NCI-H2196 (cell line): ENCODE measurements at regions not wholly inside any gene's neighbourhood (a gene's known extent, or its start where the extent isn't known, plus 50 kb on each side); places are given as distances from the start of the nearest gene placed in this dataset.

Experiments used
- DNase-seq: peaks from one replicate; lab custom pipeline; 2025; ENCODE audit not compliant: unreplicated experiment; lab: John Stamatoyannopoulos, UW

DNA sequence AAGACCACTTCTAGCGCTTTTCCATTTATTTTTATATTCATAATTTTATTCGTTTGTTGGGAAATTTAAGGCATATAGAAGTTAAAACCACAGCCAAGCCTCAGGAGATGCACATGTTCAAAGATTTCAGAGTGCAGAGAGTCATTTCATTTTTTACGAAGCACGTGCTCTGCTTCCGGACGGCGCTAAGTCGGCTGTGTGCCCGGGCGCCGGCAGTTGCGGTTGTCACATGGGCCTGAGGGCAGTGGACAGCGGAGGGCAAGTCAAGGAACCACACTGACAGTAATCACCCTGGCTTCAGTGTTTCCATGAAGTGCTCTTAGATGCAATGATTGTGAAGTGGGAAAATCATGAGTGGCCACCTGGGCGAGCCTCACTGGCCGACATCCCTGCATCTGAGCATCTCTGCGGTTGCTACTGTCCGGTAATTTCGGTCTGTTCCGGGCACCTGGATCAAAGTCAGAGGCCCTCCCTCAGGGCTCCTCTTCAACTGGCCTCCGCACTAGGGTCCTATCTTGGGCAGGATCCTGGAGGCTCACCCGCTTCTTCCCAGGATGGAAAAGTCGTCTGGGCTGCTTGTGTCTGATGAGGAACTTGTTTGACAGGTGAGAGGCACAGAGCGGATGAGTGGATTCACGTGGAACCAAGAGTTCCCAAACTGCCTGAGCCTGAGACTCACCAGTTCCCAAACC is 90.8 kb downstream of the DACT2 start:
- no peak for DNase-seq

DNA sequence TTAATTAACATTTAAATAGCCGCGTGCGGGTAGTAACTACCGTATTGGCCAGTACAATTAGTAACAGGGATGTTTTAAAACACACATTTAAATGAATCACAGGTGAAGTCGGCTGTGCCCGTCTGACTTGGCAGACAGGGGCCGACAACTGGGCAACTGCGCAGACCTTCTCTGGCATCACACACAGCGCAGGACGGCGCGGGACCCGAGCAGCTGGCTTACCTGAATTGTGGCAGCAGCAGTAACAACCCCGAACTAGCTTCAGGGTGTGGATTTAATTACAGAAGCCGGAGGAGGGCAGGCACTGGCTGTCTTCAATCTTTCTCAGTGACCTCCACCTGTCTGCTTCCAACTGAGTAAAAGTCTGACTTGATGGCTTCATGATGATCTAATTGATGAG is 91.7 kb downstream of the DACT2 start:
- DNase-seq: no peak

DNA sequence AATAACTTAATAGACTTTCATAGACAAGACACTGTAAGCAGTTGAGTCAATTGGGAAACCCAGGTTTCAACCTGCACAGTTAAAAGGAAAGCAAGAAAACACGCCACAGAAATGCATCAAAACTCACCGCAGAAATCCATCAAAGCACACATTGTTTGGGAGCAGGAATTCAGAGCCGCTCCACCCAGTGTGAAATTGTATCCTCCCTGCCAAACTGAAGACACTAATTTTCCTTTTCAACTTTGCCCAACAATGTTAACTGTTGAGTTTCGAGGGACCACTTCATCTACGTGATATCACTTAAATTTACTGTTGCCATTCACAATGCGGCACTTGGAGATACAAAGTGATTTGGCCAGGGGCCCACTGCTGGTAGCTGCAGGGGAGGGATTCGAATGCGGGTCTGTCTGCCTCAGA is 92.7 kb downstream of the DACT2 start:
- DNase-seq: no peak

DNA sequence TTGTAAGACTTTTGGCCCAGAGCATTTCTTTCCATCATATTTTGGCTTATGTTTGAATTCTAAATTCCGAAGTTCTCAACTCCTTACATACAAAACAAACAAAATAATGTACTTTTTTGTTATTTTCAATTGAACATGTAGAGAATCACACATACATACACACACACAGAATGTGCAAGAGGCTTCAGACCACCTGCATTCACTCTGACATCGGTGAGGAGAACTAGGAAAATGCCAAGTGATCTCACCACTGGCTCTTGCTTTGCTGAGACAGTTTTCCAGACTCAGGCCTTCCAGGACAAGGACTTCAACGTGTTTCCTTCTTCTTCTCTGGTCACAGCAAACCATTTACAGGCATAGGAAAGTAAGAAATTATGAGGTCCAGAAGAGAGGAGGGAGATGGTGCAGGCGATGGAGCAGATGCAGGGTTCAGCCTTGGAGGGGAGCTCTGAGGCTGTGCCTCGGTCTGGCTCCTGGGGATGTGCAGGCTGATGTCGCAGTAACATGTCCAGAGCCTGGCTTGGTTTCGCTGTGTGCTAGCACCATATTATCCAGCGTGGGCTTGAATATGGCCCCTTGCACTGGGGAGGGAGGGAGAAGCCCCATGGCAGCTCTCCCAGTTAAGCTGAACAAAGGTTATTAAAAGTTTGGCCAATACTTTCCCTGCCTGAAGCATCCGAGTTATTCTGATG is 93.4 kb downstream of the DACT2 start:
- DNase-seq: no peak

DNA sequence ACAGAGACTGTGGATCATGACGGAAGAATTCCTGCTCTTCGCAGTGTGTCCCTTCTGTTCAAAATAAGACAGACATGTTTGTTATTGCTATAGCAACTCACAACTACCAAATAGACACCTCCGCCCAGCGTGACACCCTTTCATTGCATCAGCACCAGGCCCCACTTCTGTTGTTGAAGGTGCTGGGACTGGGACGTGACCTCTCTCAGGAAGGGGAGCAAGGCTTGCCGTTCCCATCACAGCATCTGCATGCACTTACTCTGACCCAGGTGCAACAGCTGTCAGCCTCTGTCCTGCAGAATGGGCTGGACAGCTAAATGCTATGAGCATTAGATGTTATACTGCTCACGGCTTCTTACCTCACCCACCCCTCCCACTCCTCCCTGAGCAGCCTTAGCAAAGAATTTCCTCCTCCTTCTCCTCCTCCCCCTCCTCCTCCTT is 94.1 kb downstream of the DACT2 start:
- DNase-seq: no peak

DNA sequence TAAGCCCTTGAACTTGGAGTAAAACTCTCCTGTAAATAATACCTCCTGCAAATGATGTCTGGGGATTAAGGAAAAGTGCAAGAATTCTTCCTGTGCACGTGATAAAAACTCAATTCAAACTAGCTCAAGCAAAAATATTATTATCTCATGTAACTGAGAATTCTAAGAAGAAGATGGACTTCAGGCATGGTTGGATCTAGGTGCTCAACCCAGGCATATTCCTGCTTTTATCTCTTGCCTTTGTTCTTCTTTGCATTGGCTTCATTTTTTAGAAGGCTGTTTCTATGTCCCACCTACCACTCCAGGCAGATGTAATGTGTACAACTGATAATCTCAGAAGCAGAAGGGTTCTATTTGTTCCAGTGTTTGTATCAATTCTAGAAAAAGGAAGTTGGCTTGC is 95.8 kb downstream of the DACT2 start:
- DNase-seq: no peak

DNA sequence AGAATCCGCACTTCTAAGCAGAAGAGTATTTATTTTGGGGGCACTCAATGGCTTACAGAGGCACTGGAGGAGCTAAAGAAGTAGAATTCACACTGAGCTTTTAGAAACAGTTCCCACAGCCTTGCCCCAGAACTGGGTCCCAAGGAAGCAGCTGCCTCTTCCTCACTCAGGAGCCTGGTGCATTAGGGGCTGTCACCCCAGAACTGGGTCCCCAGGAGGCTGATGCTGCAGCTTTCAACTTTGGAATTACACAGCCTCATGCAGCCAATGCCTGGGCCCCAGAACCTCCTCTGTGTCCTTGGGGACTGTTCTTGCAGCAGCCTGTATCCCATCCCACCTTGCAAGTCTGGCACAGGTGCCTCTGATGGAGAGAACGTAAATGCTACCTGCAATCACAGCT is 96.4 kb downstream of the DACT2 start:
- no peak for DNase-seq

DNA sequence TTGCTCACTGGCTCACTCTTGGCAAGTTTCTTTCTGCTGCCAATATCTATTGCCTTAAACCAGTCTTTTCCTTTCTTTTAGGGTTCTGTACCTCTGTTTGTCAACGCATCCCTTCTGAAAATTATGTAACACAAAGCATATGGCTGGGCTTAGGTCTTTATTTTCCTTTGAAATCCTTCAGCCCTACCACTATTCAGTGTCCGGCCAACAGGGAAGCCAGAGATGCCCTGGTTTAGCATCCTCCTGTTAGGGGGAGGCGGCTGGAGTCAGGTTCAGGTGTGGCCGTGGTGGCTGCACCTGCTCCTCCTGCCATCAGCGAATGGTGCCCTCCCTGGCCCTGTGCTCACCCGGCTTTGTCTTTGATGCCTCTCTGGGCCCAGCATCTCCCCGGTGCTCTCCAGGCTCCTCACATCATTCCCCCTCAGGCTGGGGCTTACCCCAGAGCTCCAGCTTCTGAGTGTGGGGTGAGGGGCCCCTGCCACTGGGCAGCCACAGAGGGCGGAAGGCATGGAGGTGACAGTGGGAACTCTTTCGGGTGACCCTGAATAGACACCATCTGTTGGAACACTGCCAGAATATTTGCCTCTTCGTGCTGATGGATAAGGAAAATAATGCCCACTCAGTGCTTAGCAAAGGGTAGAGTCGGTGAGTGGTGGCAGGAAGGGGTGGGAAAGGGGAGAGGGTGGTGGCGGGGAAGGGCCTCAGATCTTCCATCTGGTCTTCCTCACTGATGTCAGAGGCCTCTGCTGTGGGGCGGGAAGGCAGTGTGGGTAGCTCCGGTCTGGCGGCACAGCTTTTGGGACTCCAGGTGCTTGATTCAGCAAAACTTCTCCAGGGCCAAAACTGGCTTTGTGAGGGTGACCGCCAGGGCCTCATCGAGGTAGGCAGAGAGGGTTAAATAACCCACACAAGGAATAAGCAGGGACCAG is 97.2 kb downstream of the DACT2 start:
- DNase-seq: no peak

DNA sequence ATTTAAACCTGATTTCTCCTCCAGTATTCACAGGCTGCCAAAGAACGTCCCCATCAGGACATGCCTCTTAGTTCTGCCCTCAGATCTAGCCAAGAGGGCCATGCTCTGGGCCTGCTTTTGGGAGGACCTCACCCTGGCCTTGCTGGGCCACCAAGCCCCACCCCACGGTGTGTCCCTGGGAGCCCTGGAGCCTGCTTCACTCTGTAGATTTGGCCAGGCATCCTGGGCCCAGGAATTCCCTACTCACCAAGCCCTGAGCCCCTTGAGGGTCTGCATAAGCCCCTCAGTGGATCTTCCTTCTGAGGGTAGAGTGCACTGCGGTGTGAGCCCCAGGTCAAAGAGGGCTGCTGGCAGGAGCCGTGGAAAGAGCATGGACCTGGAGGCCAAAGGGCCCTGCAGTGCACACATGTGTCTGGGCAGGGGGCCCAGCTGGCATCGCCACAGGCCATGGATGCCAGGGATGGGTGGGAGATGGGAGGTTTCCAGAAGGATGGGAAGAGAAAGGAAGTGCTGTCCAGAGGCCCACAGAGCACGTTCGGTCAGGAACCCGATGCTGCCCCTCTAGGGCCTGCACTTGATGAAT is 98.0 kb downstream of the DACT2 start:
- DNase-seq: no peak

DNA sequence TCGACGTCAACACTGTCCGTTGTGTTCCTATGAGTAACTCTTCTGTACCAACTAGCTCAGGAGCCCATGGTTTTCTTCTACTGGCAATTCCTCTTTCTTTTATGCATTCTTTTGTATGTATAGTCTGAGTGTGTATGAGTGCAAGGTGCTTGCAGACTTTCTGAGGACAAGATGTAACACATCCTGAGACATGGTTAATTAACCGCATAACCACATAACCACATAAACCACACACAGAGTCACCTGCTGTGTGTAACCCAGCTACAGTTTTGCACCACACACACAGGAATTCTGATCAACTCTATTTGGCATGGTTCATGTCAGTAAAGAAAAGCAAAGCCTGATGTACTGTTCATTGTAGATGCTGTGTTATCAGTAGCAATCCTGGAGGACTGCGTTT is 98.6 kb downstream of the DACT2 start:
- DNase-seq: no peak

DNA sequence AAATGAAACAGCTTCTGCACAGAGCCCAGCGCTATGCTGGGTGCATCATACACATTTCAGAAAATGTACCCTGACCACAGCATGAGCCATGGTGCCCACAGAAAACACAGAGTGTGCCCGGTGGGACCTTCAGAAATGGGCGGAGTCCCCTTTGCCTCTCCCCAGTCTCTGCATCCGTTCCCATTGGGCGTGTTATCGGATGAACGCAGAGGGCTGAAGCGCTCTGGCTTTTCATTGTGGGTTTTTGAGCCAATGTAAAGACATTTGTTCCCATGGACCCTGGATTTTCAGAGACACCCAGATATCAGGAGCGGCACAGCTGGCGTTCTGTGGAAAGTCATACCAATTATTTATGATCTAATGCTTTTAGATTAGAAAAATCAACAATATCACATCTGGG is 99.8 kb downstream of the DACT2 start:
- DNase-seq: no peak

DNA sequence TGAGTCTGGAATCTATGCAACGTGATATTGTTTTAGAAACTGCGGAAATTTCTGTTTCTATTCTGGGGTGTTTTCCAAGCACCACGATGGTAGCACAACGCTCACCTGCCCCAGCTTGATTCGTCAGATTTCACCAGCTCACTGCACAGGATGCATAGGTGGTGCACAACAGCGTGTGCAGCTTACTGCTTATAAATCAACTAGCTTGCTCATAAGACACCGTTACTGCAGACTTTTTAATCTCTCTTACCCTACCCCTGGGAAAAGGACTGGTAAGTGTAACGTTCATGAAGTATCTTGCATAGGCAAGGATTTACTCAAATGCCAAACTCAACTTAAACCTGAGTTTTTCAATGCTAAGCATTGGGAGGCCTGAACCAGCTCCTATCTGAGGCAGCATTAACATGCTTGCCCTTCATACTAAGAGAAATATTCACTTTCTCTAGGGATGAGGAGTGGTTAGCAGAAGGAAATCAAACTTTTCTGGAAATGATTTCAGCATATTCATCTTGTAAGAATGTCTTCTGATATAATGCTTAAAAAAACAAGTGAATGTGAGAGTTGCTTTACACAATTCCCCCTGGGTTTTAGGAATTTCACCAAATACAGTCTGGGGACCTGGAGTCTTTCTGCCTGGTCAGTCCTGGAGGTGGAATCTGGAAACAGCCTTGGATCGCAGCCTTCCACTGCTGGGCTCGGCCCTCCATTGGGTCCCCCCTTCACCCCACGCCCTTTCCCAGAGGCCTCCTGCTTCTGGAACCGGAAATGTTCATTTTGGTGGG is 100.6 kb downstream of the DACT2 start:
- DNase-seq: no peak

DNA sequence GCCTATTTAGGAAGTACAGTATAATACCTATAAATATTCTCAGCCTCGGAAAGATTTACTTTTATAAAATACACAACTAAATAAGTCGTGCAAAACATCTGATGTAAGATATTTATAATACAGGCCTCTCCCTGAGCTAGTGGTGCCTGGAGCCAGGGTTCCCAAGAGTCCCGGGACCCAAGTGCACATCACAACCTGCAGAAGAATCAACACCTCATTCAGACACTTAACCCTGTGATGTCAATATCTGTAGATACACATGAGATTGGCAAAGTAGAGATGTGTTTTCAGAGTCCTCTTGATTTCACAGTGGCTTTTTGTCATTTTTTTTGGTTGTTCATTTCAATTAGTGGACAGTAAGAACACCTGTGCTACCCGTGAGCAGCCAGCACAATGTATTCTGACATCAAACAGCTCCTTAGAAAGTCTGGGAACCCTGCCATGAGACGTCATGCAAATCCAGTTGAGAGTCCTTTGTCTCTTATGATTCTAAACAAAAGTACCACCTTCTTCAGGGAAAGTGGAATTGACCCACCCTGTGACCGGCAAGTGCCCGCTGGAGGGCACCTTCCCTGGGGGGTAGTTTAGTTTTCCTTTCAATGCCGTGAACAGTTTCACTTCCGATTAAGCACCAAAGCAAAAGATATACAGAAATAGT is 101.6 kb downstream of the DACT2 start:
- DNase-seq: peak; percentile 41

DNA sequence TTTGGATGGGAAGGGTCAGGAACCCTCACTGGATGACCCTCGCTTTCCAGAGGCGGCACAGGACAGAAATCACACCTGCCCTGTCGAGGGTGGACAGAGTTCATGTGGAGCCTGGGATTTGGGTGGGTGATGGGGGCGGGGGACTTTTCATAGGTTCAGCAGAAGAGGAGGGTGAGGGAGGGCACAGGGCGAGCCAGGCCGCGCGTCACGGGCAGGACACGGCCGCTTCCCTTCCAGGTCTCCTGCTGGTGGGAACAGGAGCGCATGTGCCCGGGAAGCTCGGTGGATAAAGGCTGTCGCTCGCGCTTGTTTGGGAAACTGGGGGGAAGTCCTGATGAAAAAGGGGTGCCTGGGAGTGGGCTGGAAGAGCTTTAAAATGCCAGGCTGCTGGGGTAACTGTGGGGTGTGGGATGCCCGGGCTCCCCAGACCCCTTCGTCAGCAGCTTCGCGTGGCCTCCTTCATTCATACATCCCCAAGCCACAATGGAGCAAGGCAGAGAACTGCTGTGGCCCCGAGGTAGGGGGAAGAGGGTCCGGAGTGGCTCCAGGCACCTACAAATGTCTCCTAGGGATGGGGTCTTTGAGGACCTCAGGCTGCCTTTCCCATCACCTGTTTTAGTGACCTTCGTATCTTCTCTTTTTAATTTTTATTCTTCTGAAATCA is 102.2 kb downstream of the DACT2 start:
- DNase-seq: no peak

DNA sequence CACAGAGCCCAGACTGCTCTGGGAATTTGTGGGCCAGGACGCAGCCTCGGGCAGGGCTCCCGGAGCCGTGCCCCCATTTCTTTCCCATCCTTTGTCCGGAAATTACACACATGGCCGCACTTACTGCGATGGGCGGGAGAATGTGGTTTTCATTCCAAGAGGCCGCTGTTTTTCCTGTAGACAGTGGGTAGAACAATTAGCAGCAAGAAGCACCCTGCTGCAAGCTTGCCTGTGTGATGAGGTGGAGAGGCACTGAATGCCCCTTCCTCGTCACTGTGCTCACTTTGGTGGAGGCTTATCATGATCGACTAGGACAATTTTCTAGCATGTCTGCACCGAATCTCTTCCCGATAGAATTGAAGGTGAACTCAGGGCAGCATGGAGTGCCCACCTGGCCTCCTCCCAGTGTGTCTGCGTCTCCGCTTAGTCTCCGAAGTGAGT is 102.8 kb downstream of the DACT2 start:
- DNase-seq: no peak

DNA sequence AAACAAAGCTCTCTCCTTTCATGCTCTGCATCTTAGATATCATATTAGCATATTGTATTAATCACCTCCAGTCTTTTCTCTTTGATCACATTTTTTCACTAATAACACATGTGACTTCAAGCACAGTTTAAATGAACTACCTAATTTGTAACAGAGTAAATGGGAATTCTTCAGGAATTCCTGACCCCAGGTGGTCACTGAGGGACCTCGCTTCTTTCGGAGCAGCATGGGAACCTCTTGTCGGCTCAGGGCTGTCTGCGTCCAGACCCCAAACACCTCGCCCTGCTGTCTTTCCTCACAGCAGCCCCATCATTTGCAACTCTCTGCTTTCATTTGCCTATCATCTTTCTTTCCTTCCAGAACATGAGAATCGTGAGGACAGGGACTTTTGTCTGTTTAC is 103.5 kb downstream of the DACT2 start:
- no peak for DNase-seq

DNA sequence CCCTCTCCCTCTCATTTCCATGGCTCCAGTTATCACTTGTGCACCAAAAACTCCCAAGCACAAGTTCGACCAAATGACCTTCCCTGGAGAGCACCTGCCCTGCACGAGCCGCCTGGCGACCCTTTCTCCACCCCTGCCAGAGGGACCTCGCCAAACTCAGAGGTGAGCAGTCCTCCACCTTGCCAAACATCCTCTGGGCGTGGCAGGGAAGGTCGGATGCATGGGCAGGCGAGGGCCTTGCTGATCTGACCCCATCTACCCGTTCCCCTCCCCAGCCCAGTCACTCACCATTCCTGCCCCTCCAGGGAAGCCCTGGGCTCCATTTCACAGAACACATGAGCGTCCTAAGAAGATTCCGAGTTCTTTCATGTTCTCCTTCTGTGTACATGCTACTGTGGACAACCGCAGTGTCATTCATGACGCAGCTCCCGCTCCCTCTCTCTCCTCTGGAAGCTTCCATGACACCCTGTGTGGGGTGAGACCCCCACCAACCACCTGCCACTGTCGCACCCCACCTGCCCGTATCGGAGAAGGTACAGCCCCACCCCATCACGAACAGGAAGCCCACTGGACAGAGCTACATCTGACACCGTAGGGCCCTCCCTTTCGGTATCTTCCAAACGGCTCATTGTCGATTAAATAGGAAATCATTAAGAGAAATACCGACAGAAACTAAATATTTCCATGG is 104.3 kb downstream of the DACT2 start:
- no peak for DNase-seq

DNA sequence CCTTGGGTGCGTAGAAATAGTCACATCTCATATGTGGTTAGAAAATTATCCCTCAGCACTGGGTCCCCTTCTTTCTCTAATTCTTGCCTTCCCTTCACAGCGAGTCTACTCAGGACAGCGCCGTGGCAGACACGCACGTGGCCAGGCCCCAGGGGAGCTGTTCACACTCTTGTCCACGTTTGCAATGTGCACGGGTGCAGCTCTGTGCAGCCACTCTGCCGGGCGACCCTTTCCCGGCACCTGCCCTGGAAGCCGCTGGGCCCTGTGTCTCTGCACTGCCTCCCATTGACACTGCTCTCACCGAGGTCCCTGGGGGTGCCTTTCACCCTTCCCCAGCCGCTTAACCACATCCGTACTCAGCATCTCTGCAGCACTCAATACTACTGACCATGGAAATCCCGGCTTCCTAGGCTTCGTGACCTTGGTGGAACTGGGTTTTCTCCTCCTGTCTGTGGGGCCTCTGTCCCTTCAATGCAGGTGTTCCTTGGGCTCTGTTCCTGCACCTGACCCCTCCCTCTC is 104.9 kb downstream of the DACT2 start:
- DNase-seq: no peak

DNA sequence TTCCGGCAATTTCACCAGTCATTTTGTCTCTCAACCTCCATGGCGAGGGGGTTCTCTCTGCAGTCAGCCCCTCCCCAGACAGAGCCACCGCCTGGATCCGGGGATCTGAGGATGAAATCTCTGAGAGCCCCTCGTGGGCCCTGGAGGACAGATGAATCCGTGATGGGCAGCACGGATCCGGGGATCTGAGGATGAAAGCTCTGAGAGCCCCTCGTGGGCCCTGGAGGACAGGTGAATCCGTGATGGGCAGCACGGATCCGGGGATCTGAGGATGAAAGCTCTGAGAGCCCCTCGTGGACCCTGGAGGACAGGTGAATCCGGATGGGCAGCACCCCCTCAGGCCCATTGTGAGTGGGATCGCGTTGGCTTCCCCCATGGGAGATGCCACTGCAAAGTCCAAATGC is 106.5 kb downstream of the DACT2 start:
- no peak for DNase-seq
